PC-3 (cell line): ENCODE measurements at regions not wholly inside any gene's neighbourhood (a gene's known extent, or its start where the extent isn't known, plus 50 kb on each side); places are given as distances from the start of the nearest gene placed in this dataset.

Source experiments
- EZH2 ChIP-seq: fragments of 300-600 bp; sonication (generic); IDR thresholded peaks from one replicate; pipeline ENCODE4 v1.6.1; 2017; ENCODE audit warnings: antibody characterized with exemption, mild to moderate bottlenecking, low read length; ENCODE audit not compliant: unreplicated experiment
- EZH2phosphoT487 ChIP-seq: fragments of 300-600 bp; sonication (generic); IDR thresholded peaks from 2 replicates; pipeline ENCODE4 v1.6.1; 2018; ENCODE audit warnings: mild to moderate bottlenecking, antibody characterized with exemption, low read length, borderline replicate concordance
- TF ChIP-seq, protein P1 (sequence below): fragments of 300-600 bp; sonication (generic); conservative IDR thresholded peaks from 2 replicates; pipeline ENCODE4 v1.5.1; 2017; ENCODE audit warnings: antibody characterized with exemption, low read depth, mild to moderate bottlenecking, low read length

DNA sequence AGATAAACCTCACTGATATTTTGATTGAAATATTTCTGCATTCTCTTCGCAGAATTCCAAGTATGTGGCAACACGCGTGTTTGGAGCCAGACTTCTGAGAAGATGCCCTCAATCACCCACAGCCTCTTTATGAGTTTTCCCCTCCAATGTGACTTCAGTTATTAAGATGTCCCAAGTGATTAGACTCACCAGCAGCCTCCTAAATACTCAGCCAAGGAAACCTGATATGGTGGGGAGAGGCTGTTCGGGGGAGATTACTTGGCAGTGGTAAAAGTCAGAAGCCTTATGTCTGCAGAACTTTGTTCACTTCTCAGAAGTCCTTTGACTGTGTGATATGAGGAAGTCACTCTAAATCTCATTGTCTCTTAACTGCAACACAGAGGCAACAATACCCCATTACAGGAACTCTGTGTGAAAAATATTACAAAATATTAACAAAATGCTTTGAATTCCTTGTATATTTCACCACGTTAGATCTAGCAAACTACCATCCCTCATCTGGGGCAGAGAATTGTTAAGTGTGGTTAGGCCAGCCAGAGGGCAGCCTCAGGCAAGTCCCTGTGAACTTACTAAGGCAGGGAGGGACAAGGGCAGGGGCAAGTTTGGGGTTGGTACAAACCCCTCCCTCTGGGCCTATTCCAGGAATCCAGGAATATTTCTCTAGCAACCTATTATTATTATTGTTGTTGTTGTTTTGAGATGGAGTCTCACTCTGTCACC lies 151.4 kb upstream of the USP9X start:
- TF ChIP-seq, protein P1, sequence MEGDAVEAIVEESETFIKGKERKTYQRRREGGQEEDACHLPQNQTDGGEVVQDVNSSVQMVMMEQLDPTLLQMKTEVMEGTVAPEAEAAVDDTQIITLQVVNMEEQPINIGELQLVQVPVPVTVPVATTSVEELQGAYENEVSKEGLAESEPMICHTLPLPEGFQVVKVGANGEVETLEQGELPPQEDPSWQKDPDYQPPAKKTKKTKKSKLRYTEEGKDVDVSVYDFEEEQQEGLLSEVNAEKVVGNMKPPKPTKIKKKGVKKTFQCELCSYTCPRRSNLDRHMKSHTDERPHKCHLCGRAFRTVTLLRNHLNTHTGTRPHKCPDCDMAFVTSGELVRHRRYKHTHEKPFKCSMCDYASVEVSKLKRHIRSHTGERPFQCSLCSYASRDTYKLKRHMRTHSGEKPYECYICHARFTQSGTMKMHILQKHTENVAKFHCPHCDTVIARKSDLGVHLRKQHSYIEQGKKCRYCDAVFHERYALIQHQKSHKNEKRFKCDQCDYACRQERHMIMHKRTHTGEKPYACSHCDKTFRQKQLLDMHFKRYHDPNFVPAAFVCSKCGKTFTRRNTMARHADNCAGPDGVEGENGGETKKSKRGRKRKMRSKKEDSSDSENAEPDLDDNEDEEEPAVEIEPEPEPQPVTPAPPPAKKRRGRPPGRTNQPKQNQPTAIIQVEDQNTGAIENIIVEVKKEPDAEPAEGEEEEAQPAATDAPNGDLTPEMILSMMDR, result no peak; the same call in 1 of the 2 replicates
- TF ChIP-seq EZH2phosphoT487, result no peak
- no peak for TF ChIP-seq EZH2
